GM12891 (cell line): ENCODE measurements at regions not wholly inside any gene's neighbourhood (a gene's known extent, or its start where the extent isn't known, plus 50 kb on each side); places are given as distances from the start of the nearest gene placed in this dataset.

Experiments used
- DNase-seq: peaks from one replicate; pipeline ENCODE4 v3.0.0; 2011; ENCODE audit warnings: low spot score; ENCODE audit not compliant: insufficient read length
- FAIRE-seq: peaks from 2 replicates; lab custom pipeline; 2011; peaks lifted over from hg19 to GRCh38; lab: Jason Lieb, UNC
- PAX5 ChIP-seq: IDR thresholded peaks from 2 replicates; pipeline ENCODE4 v1.6.1; 2011; ENCODE audit warnings: low read length, moderate library complexity, mild to moderate bottlenecking; ENCODE audit not compliant: insufficient read depth, severe bottlenecking
- POLR2A ChIP-seq: IDR thresholded peaks from 2 replicates; pipeline ENCODE4 v1.6.1; 2011; ENCODE audit warnings: low read depth, low read length, control low read depth
- POLR2AphosphoS5 ChIP-seq: IDR thresholded peaks from 2 replicates; pipeline ENCODE4 v1.6.1; 2011; ENCODE audit warnings: low read depth, low read length, control low read depth
- POU2F2 ChIP-seq: IDR thresholded peaks from 2 replicates; pipeline ENCODE4 v1.6.1; 2011; ENCODE audit warnings: low read depth, mild to moderate bottlenecking, control low read depth, low read length, moderate library complexity
- SPI1 ChIP-seq: IDR thresholded peaks from 2 replicates; pipeline ENCODE4 v1.6.1; 2011; ENCODE audit warnings: low read depth, low read length, control low read depth
- TAF1 ChIP-seq: IDR thresholded peaks from 2 replicates; pipeline ENCODE4 v1.6.1; 2011; ENCODE audit warnings: low read depth, low read length, control low read depth

DNA sequence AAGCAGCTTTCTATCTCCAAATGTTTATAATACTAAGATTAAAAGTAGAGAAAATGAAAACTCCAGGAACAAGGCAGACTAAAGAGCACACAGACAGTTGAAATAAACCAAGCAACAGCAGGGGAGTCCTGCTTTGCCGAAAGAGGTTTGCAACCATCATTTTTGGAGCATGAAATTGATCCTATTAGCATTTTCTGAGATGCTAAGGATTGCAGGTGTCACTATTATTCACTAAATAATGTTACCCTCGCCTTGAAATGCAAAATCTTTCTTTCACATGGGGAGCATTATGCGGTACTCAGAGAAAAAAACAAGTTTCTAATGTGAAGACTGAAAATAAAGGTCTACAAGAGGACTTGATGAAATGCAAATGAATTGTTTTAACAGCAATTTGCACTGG, 81.7 kb upstream of the DNAJC10 start:
- FAIRE-seq = no peak
- TF ChIP-seq TAF1 = no peak
- no peak for TF ChIP-seq PAX5
- no peak for TF ChIP-seq POU2F2
- TF ChIP-seq SPI1 = no peak
- TF ChIP-seq POLR2A = no peak
- TF ChIP-seq POLR2AphosphoS5 = no peak
- no peak for DNase-seq

DNA sequence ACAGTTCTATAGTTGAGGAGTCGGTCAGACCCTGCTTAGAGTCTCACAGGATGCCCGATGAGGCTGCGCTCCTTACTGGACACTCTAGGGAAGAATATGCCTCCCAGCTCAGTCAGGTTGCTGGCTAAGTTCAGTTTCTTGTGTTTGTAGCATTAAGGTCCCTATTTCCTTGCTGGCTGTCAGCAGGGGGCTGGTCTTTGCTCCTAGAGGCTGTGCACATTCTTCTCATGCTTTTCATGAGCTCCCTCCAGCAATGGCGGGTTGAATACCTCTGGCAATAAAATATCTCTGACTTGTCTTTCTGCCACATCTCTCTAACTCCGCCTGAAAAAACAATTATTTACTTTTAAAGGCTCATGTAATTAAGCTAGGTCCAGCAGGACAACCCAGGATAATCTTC, 79.4 kb upstream of the DNAJC10 start:
- FAIRE-seq (no peak), DNase-seq (no peak)
- TF ChIP-seq PAX5 = no peak
- no peak for TF ChIP-seq POLR2A
- no peak for TF ChIP-seq TAF1
- TF ChIP-seq POU2F2 = no peak
- TF ChIP-seq POLR2AphosphoS5 = no peak
- TF ChIP-seq SPI1 = no peak

DNA sequence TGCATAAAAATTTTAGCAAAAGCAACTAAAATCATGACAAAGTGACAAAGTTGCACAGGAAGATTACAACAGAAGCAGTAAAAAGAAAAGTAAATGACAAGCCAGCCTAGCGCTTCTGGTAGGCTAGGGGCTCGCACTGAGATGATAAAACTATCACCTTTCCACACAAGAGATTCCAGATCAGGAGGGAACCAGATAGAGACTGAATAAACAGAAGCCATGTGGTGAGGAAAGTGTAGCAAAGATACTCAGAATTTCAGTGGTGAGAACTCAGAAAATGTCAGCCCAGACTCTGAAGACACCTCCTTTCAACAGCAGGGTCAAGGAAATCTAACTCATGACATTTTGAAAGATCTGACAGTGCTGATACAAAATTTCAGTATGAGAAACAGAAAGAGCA, 77.4 kb upstream of the DNAJC10 start:
- no peak for FAIRE-seq
- TF ChIP-seq SPI1 (no peak), POLR2A (no peak), POU2F2 (no peak), TAF1 (no peak), POLR2AphosphoS5 (no peak), PAX5 (no peak)
- no peak for DNase-seq

DNA sequence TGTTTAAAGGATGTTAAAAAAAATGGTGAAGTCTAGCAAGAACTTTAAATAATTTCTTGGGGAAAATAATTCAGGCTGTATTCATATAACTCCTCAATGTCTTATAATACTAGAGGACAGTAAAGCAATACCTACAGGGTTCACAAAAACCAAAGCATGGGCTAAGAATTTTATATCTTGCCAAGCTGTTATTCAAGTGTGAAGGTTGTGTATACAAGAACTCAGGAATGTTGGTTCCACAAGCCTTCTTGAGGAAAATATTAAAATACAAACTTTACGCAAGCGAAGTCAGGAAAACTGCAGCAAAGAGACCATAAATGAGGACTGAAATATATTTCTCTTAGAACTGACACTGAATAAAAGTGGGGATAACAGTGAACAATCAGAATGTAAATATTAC, 76.1 kb upstream of the DNAJC10 start:
- FAIRE-seq = no peak
- TF ChIP-seq SPI1 = no peak
- TF ChIP-seq POLR2AphosphoS5 = no peak
- TF ChIP-seq TAF1 = no peak
- TF ChIP-seq POLR2A = no peak
- no peak for TF ChIP-seq POU2F2
- no peak for TF ChIP-seq PAX5
- no peak for DNase-seq

DNA sequence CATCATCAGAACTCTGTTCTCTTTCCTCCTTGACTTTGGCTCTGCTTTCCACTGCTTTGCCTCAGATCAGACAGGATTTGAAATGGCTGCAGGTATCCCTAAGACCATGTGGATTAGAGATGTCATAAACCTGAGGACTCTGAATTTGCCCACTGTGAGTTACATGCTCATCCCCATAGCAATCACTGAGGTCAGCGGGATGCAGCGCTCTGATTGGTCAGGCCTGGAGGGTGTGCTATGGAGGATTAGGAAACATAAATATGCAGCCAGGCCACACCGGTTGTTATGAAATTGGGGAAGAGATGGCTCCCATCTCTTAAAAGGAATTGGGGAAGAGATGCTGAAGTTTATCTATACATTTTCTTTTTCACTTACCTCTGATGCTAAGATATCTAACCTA, 73.7 kb upstream of the DNAJC10 start:
- peak; percentile 23 for DNase-seq
- FAIRE-seq = peak; percentile 76
- TF ChIP-seq POU2F2 (no peak), TAF1 (no peak), POLR2AphosphoS5 (no peak), SPI1 (no peak), PAX5 (no peak), POLR2A (no peak)

DNA sequence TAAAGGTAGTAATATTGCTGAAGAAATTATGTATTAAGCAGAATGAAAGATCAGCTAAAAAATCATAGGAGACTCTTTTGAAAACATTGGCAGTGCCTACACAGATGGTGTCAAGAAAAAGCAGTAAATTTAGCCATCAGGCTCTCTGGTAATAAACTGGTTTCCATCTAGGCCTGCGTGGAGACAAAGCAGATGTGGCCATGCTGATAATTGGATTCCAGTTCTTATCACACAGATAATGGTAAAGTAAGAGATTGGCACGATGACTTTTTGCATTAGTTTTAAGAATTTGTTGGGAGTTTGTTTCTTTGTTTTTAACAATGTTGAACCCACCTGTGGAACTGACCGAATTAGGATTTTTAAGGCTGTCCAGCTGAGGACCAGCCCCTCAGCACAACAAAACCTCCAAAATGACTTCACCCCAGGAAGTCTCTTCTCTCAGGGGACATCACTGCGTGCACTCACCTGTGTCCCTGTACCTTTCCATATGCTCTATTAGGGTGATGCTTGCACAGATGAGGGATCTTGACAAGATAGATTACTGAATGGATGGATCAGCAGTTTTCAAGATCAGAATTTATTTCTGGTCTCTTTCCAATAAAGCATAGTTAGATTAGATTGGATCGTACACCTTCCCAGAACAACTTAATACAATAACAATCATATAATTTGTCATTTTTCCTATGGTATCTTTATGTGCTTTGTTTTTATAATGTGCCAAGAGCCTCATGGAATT, 69.1 kb upstream of the DNAJC10 start:
- no peak for DNase-seq
- TF ChIP-seq POU2F2 (no peak), POLR2AphosphoS5 (no peak), SPI1 (no peak), POLR2A (no peak), PAX5 (no peak), TAF1 (no peak)
- no peak for FAIRE-seq

DNA sequence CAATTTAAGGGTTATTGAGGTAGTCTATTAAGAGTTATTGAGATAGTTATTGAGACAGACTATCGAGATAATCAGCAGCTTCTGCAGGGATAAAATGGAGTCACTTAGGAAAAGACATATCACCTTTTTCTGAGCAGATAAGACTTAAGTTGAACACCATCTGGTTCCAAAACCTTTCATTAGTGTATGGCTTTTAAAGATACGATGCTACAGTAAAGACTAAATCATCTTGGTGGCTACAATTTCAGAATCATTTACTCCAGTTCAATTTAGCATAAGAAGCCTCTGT, 68.6 kb upstream of the DNAJC10 start:
- no peak for DNase-seq
- FAIRE-seq = no peak
- TF ChIP-seq PAX5 (no peak), TAF1 (no peak), SPI1 (no peak), POU2F2 (no peak), POLR2A (no peak), POLR2AphosphoS5 (no peak)

DNA sequence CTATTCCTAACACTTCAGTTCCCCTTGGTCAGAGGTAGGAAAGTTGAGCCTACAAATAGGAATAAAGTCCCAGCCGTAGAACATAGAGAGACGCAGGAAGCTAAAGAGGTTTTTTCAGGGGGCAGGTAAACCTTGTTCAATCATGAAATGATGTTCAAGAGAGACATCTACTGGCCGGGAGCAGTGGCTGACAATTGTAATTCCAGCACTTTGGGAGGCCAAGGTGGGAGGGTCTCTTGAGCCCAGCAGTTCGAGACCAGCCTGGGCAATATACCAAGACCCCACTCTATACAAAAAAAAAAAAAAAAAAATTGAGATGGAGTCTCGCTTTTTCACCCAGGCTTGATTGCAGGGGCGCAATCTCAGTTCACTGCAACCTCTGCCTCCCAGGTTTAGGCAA, 66.7 kb upstream of the DNAJC10 start:
- peak; percentile 19 for DNase-seq
- peak; percentile 73 for FAIRE-seq
- TF ChIP-seq POU2F2 (no peak), POLR2AphosphoS5 (no peak), PAX5 (no peak), POLR2A (no peak), TAF1 (no peak), SPI1 (no peak)

DNA sequence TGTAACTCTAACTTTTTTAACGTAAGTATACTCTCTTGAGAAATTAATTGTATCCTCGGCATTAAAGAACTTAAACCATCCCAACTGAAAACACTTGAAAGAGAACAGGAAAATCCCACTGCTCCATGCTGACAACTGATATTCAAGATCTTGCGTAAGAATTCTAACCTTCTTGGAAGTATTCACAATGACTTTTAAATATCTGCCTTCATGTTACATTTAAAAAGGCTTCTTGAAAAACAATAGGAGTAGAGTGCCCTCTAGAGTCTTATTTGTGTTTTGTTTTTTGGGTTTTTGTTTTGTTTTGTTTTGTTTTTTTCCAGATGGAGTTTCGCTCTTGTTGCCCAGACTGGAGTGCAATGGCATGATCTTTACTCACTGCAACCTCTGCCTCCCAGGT, 65.4 kb upstream of the DNAJC10 start:
- no peak for TF ChIP-seq POU2F2
- TF ChIP-seq SPI1 = no peak
- TF ChIP-seq POLR2A = no peak
- no peak for TF ChIP-seq TAF1
- no peak for TF ChIP-seq PAX5
- no peak for TF ChIP-seq POLR2AphosphoS5
- DNase-seq (no peak), FAIRE-seq (no peak)

DNA sequence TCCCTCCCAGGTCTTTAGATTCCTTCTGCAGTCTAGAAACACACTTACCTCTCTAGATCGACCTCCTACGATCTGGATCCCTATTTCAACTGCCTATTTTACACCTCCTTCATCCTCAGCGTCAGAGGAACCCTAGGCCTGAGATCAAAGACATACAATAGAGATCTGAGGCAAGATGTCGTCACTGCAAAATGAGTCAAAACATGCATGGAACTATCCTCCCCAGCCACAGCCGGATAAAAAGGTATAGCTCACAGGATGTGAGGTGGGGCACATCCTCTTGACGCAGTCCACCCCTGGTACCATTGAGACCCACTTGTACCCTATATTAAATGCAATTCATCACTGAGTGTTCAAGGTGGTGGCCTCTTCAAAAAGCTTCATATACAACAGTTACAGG, 63.7 kb upstream of the DNAJC10 start:
- no peak for TF ChIP-seq TAF1
- TF ChIP-seq POLR2AphosphoS5 = no peak
- TF ChIP-seq SPI1 = no peak
- FAIRE-seq (no peak), DNase-seq (no peak)

DNA sequence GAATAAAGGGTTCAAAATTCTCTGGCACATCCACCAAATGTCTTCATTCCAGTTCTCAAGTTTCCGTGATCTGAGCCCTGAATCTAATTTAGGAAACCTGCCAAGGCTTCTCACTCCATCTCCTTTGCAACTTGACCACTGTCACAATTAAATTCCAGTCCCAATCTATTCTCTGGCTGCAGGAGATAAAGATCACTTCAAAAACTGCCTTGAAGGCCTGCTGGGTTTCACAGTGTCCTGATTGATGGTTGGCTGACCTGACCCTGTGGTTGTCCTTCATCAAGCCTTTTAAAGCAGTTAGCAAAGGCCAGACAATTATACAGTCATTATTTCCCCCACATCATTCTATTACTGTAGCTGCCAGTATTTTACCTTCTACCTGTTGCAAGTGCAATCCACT, 60.3 kb upstream of the DNAJC10 start:
- TF ChIP-seq TAF1 (no peak), SPI1 (no peak), POLR2A (no peak), PAX5 (no peak), POU2F2 (no peak), POLR2AphosphoS5 (no peak)
- DNase-seq (no peak), FAIRE-seq (no peak)
